Left lung (tissue), 4 donors: ENCODE measurements at regions not wholly inside any gene's neighbourhood (a gene's known extent, or its start where the extent isn't known, plus 50 kb on each side); places are given as distances from the start of the nearest gene placed in this dataset.

Experiments used
- ATAC-seq: fragments of 200-7000 bp; cut with Tn5 transposase; one replicate; pipeline ENCODE4 v1.9.1; 2020; ENCODE audit warnings: moderate library complexity
- DNase-seq, 4 donors: peaks; one replicate each; pipeline ENCODE4 v3.0.0-alpha.2; 2013 to 2020
- H3K27ac ChIP-seq, 2 donors: fragments of 200-600 bp; sonication (generic) in 1 of 2; one replicate each; pipeline versions ENCODE4 v1.5.0 to v1.8.0; 2020 to 2021
- H3K27me3 ChIP-seq, 2 donors: fragments of 200-600 bp; sonication (generic) in 1 of 2; one replicate each; pipeline versions ENCODE4 v1.5.0 to v1.8.0; 2020 to 2021
- H3K36me3 ChIP-seq, 2 donors: fragments of 200-600 bp; sonication (generic) in 1 of 2; one replicate each; pipeline versions ENCODE4 v1.5.0 to v1.8.0; 2020 to 2021
- H3K4me1 ChIP-seq, 2 donors: fragments of 200-600 bp; one replicate each; pipeline ENCODE4 v1.8.0; 2021
- H3K4me3 ChIP-seq, 2 donors: fragments of 200-600 bp; sonication (generic) in 1 of 2; one replicate each; pipeline versions ENCODE4 v1.5.0 to v1.8.0; 2020 to 2021; ENCODE audit warnings: mild to moderate bottlenecking in 1 of 2
- H3K9me3 ChIP-seq, 2 donors: fragments of 200-600 bp; sonication (generic) in 1 of 2; one replicate each; pipeline versions ENCODE4 v1.5.0 to v1.8.0; 2020 to 2021
- CTCF ChIP-seq, 2 donors: fragments of 200-600 bp; sonication (generic) in 1 of 2; IDR thresholded peaks; one replicate each; pipeline versions ENCODE4 v1.5.0 to v1.8.0; 2021; ENCODE audit warnings: antibody characterized with exemption in 2 of 2
- intact Hi-C, 2 donors: fragments of 100-400 bp; cut with DNase I; formaldehyde crosslinking; loops; one replicate each; pipeline versions ENCODE4 v1.11.2 to v1.14.2; 2022
- donor health status: DM: no; HTN: yes; CAD: no.
- donor health status: DM: no; HTN: no; CAD: no.

DNA sequence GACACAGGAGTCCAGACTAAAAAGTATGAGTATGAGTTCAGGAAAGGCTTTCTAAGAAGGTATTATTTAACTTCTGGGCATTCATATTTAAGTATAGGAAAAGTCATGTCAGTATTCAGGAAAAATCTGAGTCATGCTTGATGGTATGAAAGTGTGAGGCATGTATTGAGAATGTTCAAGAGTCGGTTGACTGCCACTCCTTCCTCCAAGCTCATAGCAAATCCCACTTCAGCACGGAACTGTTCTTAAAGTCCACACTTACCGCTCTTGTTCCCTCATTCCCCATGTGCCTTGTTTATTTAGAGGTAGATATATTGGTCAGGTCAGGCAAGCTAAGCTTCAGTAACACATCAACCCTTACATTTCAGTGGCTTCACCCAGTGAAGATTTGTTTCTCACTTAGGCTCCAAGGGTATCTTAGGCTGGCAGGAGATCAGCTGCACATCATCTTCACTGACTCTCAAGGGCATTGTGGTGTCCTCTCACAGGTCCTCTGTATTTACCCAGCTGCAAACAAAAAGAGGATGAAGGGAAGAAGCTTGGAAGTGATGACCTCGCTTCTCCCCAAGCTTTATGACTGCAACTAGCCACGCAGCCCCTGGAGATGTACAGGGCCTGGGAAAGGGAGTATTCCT, 1189.2 kb downstream of the EFNB2 start:
- TF ChIP-seq CTCF (IDR thresholded peaks at IDR 0.05): no peak
- H3K4me3 ChIP-seq: no peak overlapping the region
- H3K27ac ChIP-seq: no peak overlapping the region
- H3K9me3 ChIP-seq: no peaks in the 10 kb centered on the region
- no peaks in the 10 kb centered on the region for H3K36me3 ChIP-seq
- H3K4me1 ChIP-seq: no peaks in the 10 kb centered on the region
- no peak for DNase-seq
- H3K27me3 ChIP-seq: no peaks in the 10 kb centered on the region
- intact Hi-C loops: no loop called here
- ATAC-seq: peak; percentile 96

DNA sequence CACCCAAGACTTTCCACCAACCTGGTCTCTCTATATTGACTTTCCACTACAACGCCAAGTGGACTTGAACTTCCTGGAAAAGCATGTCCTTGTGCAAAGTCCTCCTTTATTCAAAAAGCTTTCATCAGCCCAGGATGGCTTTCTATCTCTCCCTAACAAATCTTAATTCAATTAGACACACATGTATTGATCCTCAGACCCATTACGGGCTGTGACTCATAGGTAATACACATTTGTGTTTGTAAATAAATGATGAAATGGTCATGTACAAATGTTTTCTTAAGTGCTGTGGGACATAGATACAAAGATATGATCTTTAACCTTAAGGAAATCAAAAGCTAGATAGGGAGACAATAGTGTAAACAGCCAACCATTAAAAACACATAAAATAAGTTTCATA, 1189.7 kb downstream of the EFNB2 start:
- intact Hi-C loops: no loop called here

GRCh38 chr13:105345131-105345530, 1190.3 kb downstream of the EFNB2 start:
- Histone ChIP-seq H3K4me3 (no peak overlapping the region), H3K27me3 (no peaks in the 10 kb centered on the region), H3K36me3 (no peaks in the 10 kb centered on the region), H3K4me1 (no peaks in the 10 kb centered on the region), H3K27ac (no peak overlapping the region), H3K9me3 (no peaks in the 10 kb centered on the region)
- TF ChIP-seq CTCF (IDR thresholded peaks at IDR 0.05): no peak
- DNase-seq (no peak), ATAC-seq (no peak)
- intact Hi-C loops: no loop called here

More for the DNA sequence above, 1189.7 kb downstream of the EFNB2 start:
- no peaks in the 10 kb centered on the region for H3K36me3 ChIP-seq
- no peak overlapping the region for H3K4me3 ChIP-seq
- no peak for TF ChIP-seq CTCF (IDR thresholded peaks at IDR 0.05)
- no peaks in the 10 kb centered on the region for H3K9me3 ChIP-seq
- no peaks in the 10 kb centered on the region for H3K27me3 ChIP-seq
- ATAC-seq (peak; percentile 62), DNase-seq (no peak)
- H3K4me1 ChIP-seq: no peaks in the 10 kb centered on the region
- H3K27ac ChIP-seq: no peak overlapping the region

DNA sequence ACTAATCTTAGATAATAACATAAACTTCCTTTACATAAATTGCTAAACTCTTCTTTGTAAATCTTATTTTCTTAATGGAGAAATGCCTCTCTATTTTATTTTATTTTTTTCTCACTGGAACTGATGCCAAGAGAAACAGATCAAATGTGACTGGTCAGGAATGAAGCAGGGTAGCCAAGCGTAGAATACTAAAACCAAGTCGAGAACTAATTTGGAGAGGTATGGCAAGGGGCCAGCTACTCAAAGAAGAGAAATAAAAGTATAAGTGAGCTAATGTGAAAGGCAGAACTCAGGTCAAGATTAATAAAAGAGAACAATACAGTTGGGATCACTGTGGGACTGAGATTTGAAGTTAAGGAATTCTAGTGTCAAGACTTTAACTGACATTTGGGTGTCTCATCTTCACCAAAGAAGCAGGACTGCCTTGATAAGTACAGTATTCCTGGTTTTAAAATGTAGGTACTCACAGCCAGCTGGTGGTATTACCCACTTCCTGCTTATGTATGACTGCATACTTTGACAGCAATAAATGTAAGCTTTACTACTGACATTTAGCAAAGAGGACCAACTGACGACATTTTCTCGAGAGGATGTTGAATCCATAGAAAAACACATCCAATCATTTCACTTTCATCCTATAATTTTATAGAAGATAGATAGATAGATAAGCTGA, 1192.2 kb downstream of the EFNB2 start:
- DNase-seq (no peak), ATAC-seq (no peak)
- no peak overlapping the region for H3K4me3 ChIP-seq
- intact Hi-C loops: no loop called here
- no peaks in the 10 kb centered on the region for H3K27me3 ChIP-seq
- no peaks in the 10 kb centered on the region for H3K36me3 ChIP-seq
- no peaks in the 10 kb centered on the region for H3K4me1 ChIP-seq
- no peak overlapping the region for H3K27ac ChIP-seq
- no peak for TF ChIP-seq CTCF (IDR thresholded peaks at IDR 0.05)
- no peaks in the 10 kb centered on the region for H3K9me3 ChIP-seq

DNA sequence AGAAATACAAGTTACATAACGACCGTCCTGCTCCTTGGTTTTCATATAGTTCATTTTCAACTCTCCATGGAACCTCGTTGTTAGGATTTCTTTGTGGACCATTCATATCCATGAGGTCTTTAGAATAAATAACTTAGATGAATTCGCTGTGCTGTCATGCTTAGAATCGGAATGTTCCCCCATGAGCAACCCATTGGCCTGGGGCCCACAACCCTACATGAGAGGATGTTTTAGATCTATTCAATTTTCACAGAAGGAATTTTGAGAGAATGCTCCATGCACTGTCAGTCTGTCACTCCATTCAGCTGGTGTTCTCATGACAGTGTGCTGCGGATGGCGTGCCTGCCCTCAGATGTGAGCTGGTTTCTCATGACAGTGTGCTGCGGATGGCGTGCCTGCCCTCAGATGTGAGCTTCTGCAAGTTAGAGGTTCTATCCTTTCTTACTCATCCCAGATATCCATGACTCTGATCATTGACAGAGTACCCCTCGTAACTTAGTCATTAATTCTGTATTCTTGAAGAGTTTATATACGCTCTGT, 1193.1 kb downstream of the EFNB2 start:
- H3K9me3 ChIP-seq: no peaks in the 10 kb centered on the region
- peaks cover 0 to 5% of the 10 kb centered on the region in 2 donors for H3K4me1 ChIP-seq
- H3K27ac ChIP-seq: no peak overlapping the region
- no peak overlapping the region for H3K4me3 ChIP-seq
- H3K27me3 ChIP-seq: no peaks in the 10 kb centered on the region
- DNase-seq (peak in 1 of 4 donors; percentile 29), ATAC-seq (no peak)
- H3K36me3 ChIP-seq: no peaks in the 10 kb centered on the region
- intact Hi-C loops: no loop called here
- TF ChIP-seq CTCF (IDR thresholded peaks at IDR 0.05): no peak
